ENCODE measurements at regions not wholly inside any gene's neighbourhood (a gene's known extent, or its start where the extent isn't known, plus 50 kb on each side); places are given as distances from the start of the nearest gene placed in this dataset.
"Not testable (repeated sequence)": the region's sequence is repeated elsewhere in the genome, so short reads cannot be mapped to it uniquely, and the experiment has no call there.

GRCh38 chr3:117871934-117872333 is 1162.4 kb downstream of the TUSC7 start:
- no peaks in the 10 kb centered on the region for H3K9me3 ChIP-seq
- no peaks in the 10 kb centered on the region for H3K27me3 ChIP-seq
- intact Hi-C loops (cut with DNase I), result no loop called here
- DNase-seq, result no peak
- no peak overlapping the region for H3K9ac ChIP-seq (ENCODE audit: low read depth in 2 of 2, low read length in 2 of 2)
- no peaks in the 10 kb centered on the region for H3K36me3 ChIP-seq
- no peaks in the 10 kb centered on the region for H3K4me1 ChIP-seq
- H3K27ac ChIP-seq, result no peak overlapping the region
- no peak overlapping the region for H3K4me3 ChIP-seq
- TF ChIP-seq CTCF (IDR thresholded peaks at IDR 0.05), result no peak

- H3K27ac ChIP-seq; intact Hi-C loops (cut with DNase I); H3K4me3 ChIP-seq; DNase-seq; H3K27me3 ChIP-seq; H3K9me3 ChIP-seq; H3K36me3 ChIP-seq; H3K9ac ChIP-seq (ENCODE audit: low read depth in 2 of 2, low read length in 2 of 2); H3K4me1 ChIP-seq: not testable (repeated sequence)
These were observed 1161.9 kb downstream of the IGSF11 start for GRCh38 chr3:117872594-117873248.

GRCh38 chr3:117873249-117873600 is 1161.4 kb downstream of the IGSF11 start:
- H3K4me3 ChIP-seq, result no peak overlapping the region
- DNase-seq, result peak; percentile 18
- H3K4me1 ChIP-seq, result no peaks in the 10 kb centered on the region
- no peak overlapping the region for H3K9ac ChIP-seq (ENCODE audit: low read depth in 2 of 2, low read length in 2 of 2)
- H3K9me3 ChIP-seq, result no peaks in the 10 kb centered on the region
- H3K27ac ChIP-seq, result no peak overlapping the region
- TF ChIP-seq CTCF (IDR thresholded peaks at IDR 0.05), result no peak
- no peaks in the 10 kb centered on the region for H3K27me3 ChIP-seq
- intact Hi-C loops (cut with DNase I), result no loop called here
- H3K36me3 ChIP-seq, result no peaks in the 10 kb centered on the region

GRCh38 chr3:117874028-117874690 is 1160.5 kb downstream of the IGSF11 start:
- intact Hi-C loops (cut with DNase I), result no loop called here
- Histone ChIP-seq H3K4me1 (no peaks in the 10 kb centered on the region), H3K27ac (no peak overlapping the region)

GRCh38 chr3:117874904-117875874 is 1159.5 kb downstream of the IGSF11 start:
- no peaks in the 10 kb centered on the region for H3K27me3 ChIP-seq
- intact Hi-C loops (cut with DNase I), result no loop called here
- H3K36me3 ChIP-seq, result no peaks in the 10 kb centered on the region
- no peak overlapping the region for H3K9ac ChIP-seq (ENCODE audit: low read depth in 2 of 2, low read length in 2 of 2)
- H3K4me1 ChIP-seq, result no peaks in the 10 kb centered on the region
- no peak overlapping the region for H3K4me3 ChIP-seq
- H3K9me3 ChIP-seq, result no peaks in the 10 kb centered on the region
- no peak overlapping the region for H3K27ac ChIP-seq
- TF ChIP-seq CTCF (IDR thresholded peaks at IDR 0.05), result no peak
- DNase-seq, result no peak

More at GRCh38 chr3:117874028-117874690, 1160.5 kb downstream of the IGSF11 start:
- DNase-seq, result no peak
- no peaks in the 10 kb centered on the region for H3K9me3 ChIP-seq
- H3K36me3 ChIP-seq, result no peaks in the 10 kb centered on the region
- no peak overlapping the region for H3K9ac ChIP-seq (ENCODE audit: low read depth in 2 of 2, low read length in 2 of 2)
- TF ChIP-seq CTCF (IDR thresholded peaks at IDR 0.05), result no peak
- no peak overlapping the region for H3K4me3 ChIP-seq
- H3K27me3 ChIP-seq, result no peaks in the 10 kb centered on the region

Data from colonic mucosa (tissue), 4 donors.